ENCODE measurements at regions not wholly inside any gene's neighbourhood (a gene's known extent, or its start where the extent isn't known, plus 50 kb on each side); places are given as distances from the start of the nearest gene placed in this dataset.

DNA sequence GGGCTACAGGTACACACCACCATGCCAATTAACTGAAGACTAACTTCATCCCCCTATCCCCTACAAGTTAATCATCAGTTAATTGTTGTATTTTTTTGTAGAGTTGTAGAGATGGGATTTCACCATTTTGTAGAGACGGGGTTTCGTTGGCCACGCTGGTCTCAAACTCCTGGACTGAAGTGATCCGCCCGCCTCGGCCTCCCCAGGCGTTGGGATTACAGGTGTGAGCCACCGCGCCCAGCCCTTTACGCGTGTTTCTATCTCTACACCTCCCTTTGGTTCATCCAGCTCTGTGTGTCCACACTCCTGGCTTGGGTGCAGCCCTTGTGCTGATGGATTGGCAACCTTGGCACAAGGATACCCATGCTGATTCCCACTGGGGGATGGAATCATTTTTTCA is 258.8 kb downstream of the FAM43A start:
- no peak overlapping the region for H2AFZ ChIP-seq (replicated peaks)

DNA sequence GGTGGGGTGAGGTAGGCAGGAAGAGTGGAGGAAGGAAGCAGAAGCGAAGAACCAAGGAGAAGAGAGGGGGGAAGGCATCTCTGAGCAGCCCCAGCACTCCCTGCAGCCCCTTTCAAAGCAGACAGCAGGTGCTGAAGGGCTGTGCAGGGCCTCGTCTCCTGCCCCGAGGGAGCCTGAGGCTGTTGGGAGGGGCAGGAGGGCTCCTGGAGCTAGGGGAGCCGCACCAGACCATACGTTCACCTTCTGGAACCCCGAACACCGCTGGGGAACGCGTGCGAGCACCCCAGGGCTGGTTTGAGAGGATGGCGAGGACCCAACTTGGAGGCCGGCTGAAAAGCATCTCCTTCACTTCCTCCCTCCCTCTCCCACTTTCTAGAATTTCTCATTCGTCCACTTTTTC is 259.8 kb downstream of the FAM43A start:
- TF ChIP-seq, protein P1, sequence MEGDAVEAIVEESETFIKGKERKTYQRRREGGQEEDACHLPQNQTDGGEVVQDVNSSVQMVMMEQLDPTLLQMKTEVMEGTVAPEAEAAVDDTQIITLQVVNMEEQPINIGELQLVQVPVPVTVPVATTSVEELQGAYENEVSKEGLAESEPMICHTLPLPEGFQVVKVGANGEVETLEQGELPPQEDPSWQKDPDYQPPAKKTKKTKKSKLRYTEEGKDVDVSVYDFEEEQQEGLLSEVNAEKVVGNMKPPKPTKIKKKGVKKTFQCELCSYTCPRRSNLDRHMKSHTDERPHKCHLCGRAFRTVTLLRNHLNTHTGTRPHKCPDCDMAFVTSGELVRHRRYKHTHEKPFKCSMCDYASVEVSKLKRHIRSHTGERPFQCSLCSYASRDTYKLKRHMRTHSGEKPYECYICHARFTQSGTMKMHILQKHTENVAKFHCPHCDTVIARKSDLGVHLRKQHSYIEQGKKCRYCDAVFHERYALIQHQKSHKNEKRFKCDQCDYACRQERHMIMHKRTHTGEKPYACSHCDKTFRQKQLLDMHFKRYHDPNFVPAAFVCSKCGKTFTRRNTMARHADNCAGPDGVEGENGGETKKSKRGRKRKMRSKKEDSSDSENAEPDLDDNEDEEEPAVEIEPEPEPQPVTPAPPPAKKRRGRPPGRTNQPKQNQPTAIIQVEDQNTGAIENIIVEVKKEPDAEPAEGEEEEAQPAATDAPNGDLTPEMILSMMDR (IDR thresholded peaks at IDR 0.05) = no peak
- no peak for TF ChIP-seq EZH2phosphoT487 (IDR thresholded peaks at IDR 0.05)
- no peak for TF ChIP-seq EZH2 (IDR thresholded peaks at IDR 0.05)
- Histone ChIP-seq H3K36me3 (no peaks in the 10 kb centered on the region), H3K4me2 (no peak overlapping the region), H3K27me3 (no peaks in the 10 kb centered on the region), H3K4me1 (no peaks in the 10 kb centered on the region), H3K27ac (no peak overlapping the region), H3K9ac (no peak overlapping the region), H3K4me3 (no peak overlapping the region), H4K20me1 (ENCODE audit: low read depth) (no peaks in the 10 kb centered on the region), H3K9me3 (ENCODE audit: low read depth) (no peaks in the 10 kb centered on the region), H3K79me2 (ENCODE audit: low read depth) (no peaks in the 10 kb centered on the region), H3F3A (ENCODE audit: low read depth) (no peaks in the 10 kb centered on the region), H2AFZ (replicated peaks) (no peak overlapping the region)
- no peak for DNase-seq (ENCODE audit: low spot score)
- Mint-ChIP-seq H3K27ac (no peak overlapping the region), H3K36me3 (no peaks in the 10 kb centered on the region), H3K4me1 (peaks cover 3% of the 10 kb centered on the region), H3K4me3 (no peak overlapping the region), H3K27me3 (ENCODE audit: insufficient read depth, low read depth) (no peaks in the 10 kb centered on the region), H3K9me3 (peaks cover 17% of the 10 kb centered on the region)

More for the DNA sequence above, 258.8 kb downstream of the FAM43A start:
- peaks cover 15% of the 10 kb centered on the region for H3K9me3 Mint-ChIP-seq
- peaks cover under 1% of the 10 kb centered on the region for H3K27me3 Mint-ChIP-seq (ENCODE audit: insufficient read depth, low read depth)
- no peak overlapping the region for H3K27ac ChIP-seq
- no peaks in the 10 kb centered on the region for H4K20me1 ChIP-seq (ENCODE audit: low read depth)
- H3K4me1 ChIP-seq = no peaks in the 10 kb centered on the region
- no peaks in the 10 kb centered on the region for H3K36me3 ChIP-seq
- no peaks in the 10 kb centered on the region for H3K79me2 ChIP-seq (ENCODE audit: low read depth)
- no peak for TF ChIP-seq EZH2 (IDR thresholded peaks at IDR 0.05)
- H3K9me3 ChIP-seq (ENCODE audit: low read depth) = no peaks in the 10 kb centered on the region
- H3K9ac ChIP-seq = no peak overlapping the region
- no peak overlapping the region for H3K4me2 ChIP-seq
- no peak overlapping the region for H3K4me3 Mint-ChIP-seq
- H3K4me3 ChIP-seq = no peak overlapping the region
- H3K27ac Mint-ChIP-seq = no peak overlapping the region
- DNase-seq (ENCODE audit: low spot score) = no peak
- H3K27me3 ChIP-seq = no peaks in the 10 kb centered on the region
- H3F3A ChIP-seq (ENCODE audit: low read depth) = no peaks in the 10 kb centered on the region
- H3K36me3 Mint-ChIP-seq = no peaks in the 10 kb centered on the region
- peaks cover 3% of the 10 kb centered on the region for H3K4me1 Mint-ChIP-seq

DNA sequence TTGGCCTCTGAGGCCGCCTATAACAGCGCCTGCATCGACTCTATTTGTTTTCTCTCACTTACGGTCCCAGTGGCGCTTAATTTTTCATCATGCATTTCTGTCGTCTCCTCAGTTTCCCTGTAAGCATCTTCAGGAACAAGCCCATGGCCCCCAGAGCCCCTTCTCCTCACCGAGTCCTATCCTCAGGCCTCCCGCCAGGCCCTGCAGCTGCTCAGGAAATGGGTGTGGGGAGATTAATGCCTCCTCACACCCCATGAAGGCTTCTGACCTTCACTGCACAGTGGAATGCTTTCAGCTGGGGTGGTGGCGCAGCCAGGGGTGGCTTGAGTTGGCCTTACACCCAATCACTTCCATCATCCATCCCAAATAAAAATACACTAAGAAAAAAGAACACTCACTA is 260.4 kb downstream of the FAM43A start:
- Histone ChIP-seq H2AFZ (replicated peaks) (no peak overlapping the region), H3K4me2 (no peak overlapping the region), H3K4me3 (no peak overlapping the region), H4K20me1 (ENCODE audit: low read depth) (no peaks in the 10 kb centered on the region), H3K4me1 (no peaks in the 10 kb centered on the region), H3F3A (ENCODE audit: low read depth) (no peaks in the 10 kb centered on the region), H3K9me3 (ENCODE audit: low read depth) (no peaks in the 10 kb centered on the region), H3K9ac (no peak overlapping the region), H3K79me2 (ENCODE audit: low read depth) (no peaks in the 10 kb centered on the region), H3K27ac (no peak overlapping the region), H3K36me3 (no peaks in the 10 kb centered on the region), H3K27me3 (no peaks in the 10 kb centered on the region)
- no peaks in the 10 kb centered on the region for H3K4me1 Mint-ChIP-seq
- H3K4me3 Mint-ChIP-seq = no peak overlapping the region
- TF ChIP-seq, protein P1 (IDR thresholded peaks at IDR 0.05) = no peak
- TF ChIP-seq EZH2 (IDR thresholded peaks at IDR 0.05) = no peak
- no peak for TF ChIP-seq EZH2phosphoT487 (IDR thresholded peaks at IDR 0.05)
- no peak for DNase-seq (ENCODE audit: low spot score)
- H3K27me3 Mint-ChIP-seq (ENCODE audit: insufficient read depth, low read depth) = no peaks in the 10 kb centered on the region
- H3K27ac Mint-ChIP-seq = no peak overlapping the region
- H3K36me3 Mint-ChIP-seq = no peaks in the 10 kb centered on the region
- peaks cover 17% of the 10 kb centered on the region for H3K9me3 Mint-ChIP-seq

DNA sequence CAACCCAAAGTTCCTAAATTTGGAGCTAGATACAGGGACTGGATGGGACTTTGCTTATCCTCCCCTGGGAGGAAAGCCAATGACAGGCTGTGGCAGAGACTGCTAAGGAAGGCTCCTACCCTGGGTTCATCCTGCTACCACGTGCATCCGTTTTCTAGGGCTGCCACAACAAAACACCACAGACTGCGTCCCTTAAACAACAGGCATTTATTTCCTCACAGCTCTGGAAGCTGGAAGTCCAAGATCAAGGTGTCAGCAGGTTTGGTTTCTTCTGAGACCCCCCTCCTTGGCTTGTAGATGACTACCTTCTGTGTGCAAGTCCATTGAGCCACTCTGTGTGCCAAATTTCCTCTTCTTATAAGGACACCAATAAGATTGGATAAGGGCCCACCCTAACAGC is 263.9 kb downstream of the FAM43A start:
- Histone ChIP-seq H2AFZ (replicated peaks) (no peak overlapping the region), H3K9me3 (ENCODE audit: low read depth) (no peaks in the 10 kb centered on the region), H3K4me1 (no peaks in the 10 kb centered on the region), H3K27ac (no peak overlapping the region), H3K79me2 (ENCODE audit: low read depth) (no peaks in the 10 kb centered on the region), H3K9ac (no peak overlapping the region), H3K4me2 (no peak overlapping the region), H3K27me3 (no peaks in the 10 kb centered on the region), H4K20me1 (ENCODE audit: low read depth) (no peaks in the 10 kb centered on the region), H3K36me3 (no peaks in the 10 kb centered on the region), H3F3A (ENCODE audit: low read depth) (no peaks in the 10 kb centered on the region), H3K4me3 (no peak overlapping the region)
- no peaks in the 10 kb centered on the region for H3K36me3 Mint-ChIP-seq
- no peak overlapping the region for H3K4me3 Mint-ChIP-seq
- TF ChIP-seq EZH2phosphoT487 (IDR thresholded peaks at IDR 0.05) (no peak), EZH2 (IDR thresholded peaks at IDR 0.05) (no peak)
- TF ChIP-seq, protein P1 (IDR thresholded peaks at IDR 0.05) = no peak
- H3K9me3 Mint-ChIP-seq = peaks cover 17% of the 10 kb centered on the region
- no peak overlapping the region for H3K27ac Mint-ChIP-seq
- no peak for DNase-seq (ENCODE audit: low spot score)
- no peaks in the 10 kb centered on the region for H3K27me3 Mint-ChIP-seq (ENCODE audit: insufficient read depth, low read depth)
- H3K4me1 Mint-ChIP-seq = no peaks in the 10 kb centered on the region
